ENCODE measurements at regions not wholly inside any gene's neighbourhood (a gene's known extent, or its start where the extent isn't known, plus 50 kb on each side); places are given as distances from the start of the nearest gene placed in this dataset.

GRCh38 chr18:78192054-78192453 lies 787.6 kb upstream of the SALL3 start:
- no peak overlapping the region for H3K27ac ChIP-seq
- H3K4me3 ChIP-seq: no peak overlapping the region
- DNase-seq (ENCODE audit: low spot score): no peak

GRCh38 chr18:78196280-78196679 lies 783.3 kb upstream of the SALL3 start:
- no peak for DNase-seq (ENCODE audit: low spot score)
- Histone ChIP-seq H3K4me3 (no peak overlapping the region), H3K27ac (no peak overlapping the region)
- TF ChIP-seq CTCF (IDR thresholded peaks at IDR 0.05): no peak

More at GRCh38 chr18:78192054-78192453, 787.6 kb upstream of the SALL3 start:
- TF ChIP-seq CTCF (IDR thresholded peaks at IDR 0.05): no peak

GRCh38 chr18:78199002-78199401 lies 780.6 kb upstream of the SALL3 start:
- Histone ChIP-seq H3K27ac (no peak overlapping the region), H3K4me3 (no peak overlapping the region)
- no peak for TF ChIP-seq CTCF (IDR thresholded peaks at IDR 0.05)
- DNase-seq (ENCODE audit: low spot score): no peak

GRCh38 chr18:78199611-78200010 lies 780.0 kb upstream of the SALL3 start:
- no peak for DNase-seq (ENCODE audit: low spot score)
- no peak overlapping the region for H3K4me3 ChIP-seq
- TF ChIP-seq CTCF (IDR thresholded peaks at IDR 0.05): no peak
- no peak overlapping the region for H3K27ac ChIP-seq

GRCh38 chr18:78207942-78208341 lies 771.7 kb upstream of the SALL3 start:
- no peak for DNase-seq (ENCODE audit: low spot score)
- TF ChIP-seq CTCF (IDR thresholded peaks at IDR 0.05): no peak
- H3K27ac ChIP-seq: no peak overlapping the region
- H3K4me3 ChIP-seq: no peak overlapping the region

- no peak for TF ChIP-seq CTCF (IDR thresholded peaks at IDR 0.05)
- no peak for DNase-seq (ENCODE audit: low spot score)
- Histone ChIP-seq H3K27ac (no peak overlapping the region), H3K4me3 (no peak overlapping the region)
Observed at GRCh38 chr18:78208461-78208860, 771.2 kb upstream of the SALL3 start.

- Histone ChIP-seq H3K27ac (no peak overlapping the region), H3K4me3 (no peak overlapping the region)
- TF ChIP-seq CTCF (IDR thresholded peaks at IDR 0.05): no peak
- no peak for DNase-seq (ENCODE audit: low spot score)
Observed at GRCh38 chr18:78213361-78213994, 766.1 kb upstream of the SALL3 start.

All from coronary artery (tissue), 2 donors.